SW480 (cell line): ENCODE measurements at regions not wholly inside any gene's neighbourhood (a gene's known extent, or its start where the extent isn't known, plus 50 kb on each side); places are given as distances from the start of the nearest gene placed in this dataset.
A peak's percentile ranks its signal among the peaks of the same experiment; 100 is the strongest.
"Not testable (repeated sequence)": the region's sequence is repeated elsewhere in the genome, so short reads cannot be mapped to it uniquely, and the experiment has no call there.

ENCODE experiments used
- DNase-seq: peaks from one replicate; pipeline ENCODE4 v3.0.0-alpha.2; 2016; ENCODE audit warnings: low spot score

DNA sequence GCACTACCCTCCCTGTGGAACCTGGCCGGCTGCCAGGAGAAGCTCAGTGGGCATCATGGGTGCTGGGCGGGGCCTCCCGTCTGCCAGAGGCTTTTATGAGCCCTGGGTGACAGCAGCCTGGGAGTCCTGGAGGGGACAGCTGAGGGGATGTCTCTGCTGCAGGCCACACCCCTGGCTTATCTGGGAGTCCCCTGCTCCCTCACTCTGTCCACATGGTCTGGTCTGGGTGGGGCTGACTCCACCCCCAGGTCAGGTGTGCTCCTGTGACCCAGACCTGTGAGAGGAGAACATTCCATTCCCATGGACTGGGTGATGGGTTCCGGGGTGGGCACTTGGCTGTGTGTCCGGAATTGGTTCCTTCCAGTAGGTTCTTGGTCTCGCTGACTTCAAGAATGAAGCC is 369.3 kb upstream of the SFSWAP start:
- DNase-seq = not testable (repeated sequence)

GRCh38 chr12:131343436-131343835 is 367.5 kb upstream of the SFSWAP start:
- DNase-seq = not testable (repeated sequence)

DNA sequence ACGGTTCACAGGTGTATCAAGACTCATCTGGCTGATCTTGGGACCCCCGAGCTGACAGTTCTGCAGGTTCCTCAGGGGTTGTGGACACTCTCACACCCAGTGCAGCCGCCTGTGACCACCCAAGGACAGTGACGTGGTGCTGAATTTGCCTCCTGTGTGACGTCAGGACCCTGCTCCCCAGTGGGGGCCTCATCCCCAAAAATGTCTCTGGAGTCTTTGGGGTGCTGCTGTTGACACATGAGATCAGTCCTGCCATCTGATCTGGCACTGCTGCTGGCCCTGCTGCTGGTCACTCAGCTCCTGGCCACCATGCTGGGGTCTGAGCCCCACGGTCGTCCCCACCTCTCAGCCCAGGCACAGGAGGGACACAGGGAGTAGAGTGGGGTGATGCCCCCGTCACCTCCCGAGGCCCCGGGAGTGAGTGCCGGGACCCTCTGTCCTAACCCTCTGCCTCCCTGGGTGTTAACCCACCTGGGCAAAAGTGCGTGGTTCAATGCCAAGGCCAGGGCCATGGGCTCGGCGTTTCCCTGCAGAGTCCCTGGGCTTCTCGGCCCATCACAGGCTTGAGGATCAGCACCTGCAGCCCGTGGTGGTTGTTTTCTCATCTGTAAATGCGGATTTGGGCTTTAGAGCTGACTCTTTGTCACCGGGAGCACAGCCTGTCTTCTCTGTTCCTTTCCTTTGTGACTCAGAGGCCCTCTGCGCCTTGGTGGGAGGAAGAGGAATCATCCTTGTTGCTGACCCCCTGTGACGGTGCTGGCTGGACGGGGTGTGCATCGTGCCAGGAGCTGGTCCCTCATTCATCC is 366.0 kb upstream of the SFSWAP start:
- not testable (repeated sequence) for DNase-seq

GRCh38 chr12:131345521-131346436 is 365.1 kb upstream of the SFSWAP start:
- no peak for DNase-seq

GRCh38 chr12:131346555-131347344 is 364.1 kb upstream of the SFSWAP start:
- DNase-seq = no peak

DNA sequence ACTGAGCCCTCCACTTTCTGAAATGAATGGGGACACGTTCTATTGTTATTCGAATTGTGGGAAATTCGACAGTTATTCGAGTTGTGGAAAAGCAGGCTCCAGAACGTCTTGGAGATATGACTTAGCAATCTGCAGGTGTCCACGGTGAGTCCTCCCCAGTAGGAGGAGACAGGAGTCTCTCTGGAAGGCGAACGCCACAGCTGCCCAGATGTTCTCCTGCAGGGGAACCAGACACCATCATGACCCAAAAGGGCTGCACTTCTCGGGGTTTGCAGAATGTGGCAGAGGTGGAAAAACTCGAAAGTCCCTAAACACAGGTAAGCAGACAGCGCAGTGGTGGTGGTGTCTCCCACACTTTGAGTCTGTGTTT is 363.6 kb upstream of the SFSWAP start:
- no peak for DNase-seq

- no peak for DNase-seq
These were observed 363.2 kb upstream of the SFSWAP start for GRCh38 chr12:131347732-131348131.

DNA sequence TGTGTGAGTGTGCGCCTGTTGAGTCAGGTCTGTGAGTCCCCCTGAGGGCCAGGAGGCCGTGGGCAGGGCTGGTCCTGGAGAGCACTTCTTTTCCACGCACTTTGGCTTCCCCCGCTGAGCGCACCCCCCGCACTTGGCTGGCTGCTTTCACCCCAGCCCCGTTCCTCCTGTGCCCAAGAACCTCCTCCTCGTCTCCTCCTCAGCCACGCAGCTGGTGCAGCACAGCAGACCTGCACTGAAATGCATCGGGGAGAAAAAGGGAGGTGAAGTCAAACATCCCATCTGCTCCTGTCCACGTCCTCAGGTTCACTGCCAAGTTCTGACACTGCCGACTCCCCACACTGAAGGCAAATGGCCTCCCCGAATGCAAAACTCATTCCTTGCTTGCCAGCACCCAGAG is 362.7 kb upstream of the SFSWAP start:
- no peak for DNase-seq

GRCh38 chr12:131348646-131349045 is 362.2 kb upstream of the SFSWAP start:
- no peak for DNase-seq

GRCh38 chr12:131349397-131350127 is 361.3 kb upstream of the SFSWAP start:
- DNase-seq = no peak

GRCh38 chr12:131350943-131351318 is 360.0 kb upstream of the SFSWAP start:
- DNase-seq = no peak

DNA sequence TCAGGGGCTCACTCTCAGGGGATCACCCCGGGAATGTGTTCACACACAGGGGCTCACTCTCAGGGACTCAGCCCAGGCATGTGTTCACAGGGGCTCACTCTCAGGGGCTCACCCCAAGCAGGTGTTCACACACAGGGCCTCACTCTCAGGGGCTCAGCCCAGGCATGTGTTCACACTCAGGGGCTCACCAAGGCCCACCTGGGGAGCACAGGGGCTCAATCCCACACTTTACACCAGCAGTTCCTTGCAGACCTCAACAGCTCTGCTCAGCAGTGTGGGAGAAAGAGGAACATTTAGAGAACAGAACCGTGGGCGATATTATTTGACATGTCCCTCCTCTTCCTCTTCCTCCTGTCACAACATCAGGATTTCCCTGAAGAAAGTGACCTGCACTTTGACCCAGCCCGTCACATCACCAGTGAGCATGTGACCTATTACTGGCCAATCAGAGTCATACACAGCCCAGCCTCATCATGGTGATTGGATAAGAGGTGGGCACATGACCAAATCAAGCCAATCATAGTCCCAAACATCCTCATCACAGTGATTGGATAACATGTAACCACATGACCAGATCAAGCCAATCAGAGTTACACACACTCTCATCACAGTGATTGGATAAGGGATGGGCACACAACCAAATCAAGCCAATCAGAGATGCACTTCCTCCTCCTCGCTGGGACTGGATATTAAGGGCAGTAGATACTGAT is 359.4 kb upstream of the SFSWAP start:
- DNase-seq = peak; percentile 50

GRCh38 chr12:131352296-131352900 is 358.5 kb upstream of the SFSWAP start:
- DNase-seq = no peak

- DNase-seq = no peak
These were observed 357.5 kb upstream of the SFSWAP start for GRCh38 chr12:131353376-131353775.

DNA sequence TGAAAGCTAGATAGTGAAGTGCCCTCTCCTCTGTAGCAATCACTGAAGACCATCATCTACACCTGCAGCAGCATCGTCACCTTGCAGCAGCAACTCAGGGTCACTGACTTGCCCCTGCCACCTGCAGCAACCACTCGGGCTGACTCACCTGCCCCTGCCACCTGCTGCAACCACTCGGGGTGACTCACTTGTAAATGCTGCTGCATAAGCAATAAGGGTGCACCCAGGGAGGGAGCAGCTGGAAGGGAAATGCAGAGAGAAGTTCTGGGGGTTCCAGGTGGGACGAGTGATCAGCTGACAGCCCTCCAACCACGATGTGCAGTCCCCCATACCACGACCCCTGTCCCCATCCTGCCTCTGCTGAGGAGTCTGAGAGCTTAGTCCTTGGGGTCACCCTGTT is 357.1 kb upstream of the SFSWAP start:
- DNase-seq = peak; percentile 46

DNA sequence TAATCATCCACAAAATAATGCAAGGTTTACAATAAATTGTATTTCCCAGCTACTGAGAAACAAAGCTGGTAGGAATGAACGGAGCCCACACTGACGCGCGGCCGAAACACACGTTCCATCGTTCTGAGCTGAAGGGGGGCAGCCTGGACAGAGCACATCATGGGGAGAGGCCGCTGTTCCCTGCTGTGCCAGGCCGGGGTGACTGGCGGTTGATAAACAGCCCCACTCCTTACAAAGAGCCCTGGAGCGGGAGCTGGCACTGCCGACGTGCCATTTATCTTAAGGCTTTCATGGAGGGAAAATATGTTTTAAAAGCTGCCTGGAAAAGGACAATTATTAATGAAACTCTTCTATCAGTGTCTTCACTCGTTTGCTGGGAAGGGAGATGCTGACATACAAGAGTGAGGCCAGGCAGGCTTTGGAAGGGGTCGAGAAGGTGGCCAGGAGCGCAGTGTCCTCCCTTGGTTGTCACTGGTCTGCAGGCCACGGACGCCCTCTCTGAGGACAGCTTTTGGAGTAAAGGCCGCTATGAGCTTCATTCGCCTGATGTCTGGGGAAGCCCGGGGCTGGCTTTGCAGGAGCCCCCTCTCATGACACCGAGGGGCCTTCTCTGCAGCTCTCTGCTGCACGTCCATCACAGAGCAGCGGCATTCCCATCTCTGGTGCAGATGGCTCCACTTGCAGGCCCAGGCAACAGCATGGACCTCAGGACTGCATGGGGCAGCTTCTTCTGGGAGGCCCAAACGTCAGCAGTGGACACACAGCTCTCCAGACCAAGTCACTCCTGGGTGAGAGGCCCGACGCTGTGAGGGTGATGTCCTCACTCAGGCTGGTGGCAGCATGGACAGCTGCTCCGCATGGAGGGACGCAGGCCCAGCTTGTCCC is 355.3 kb upstream of the SFSWAP start:
- DNase-seq = no peak

DNA sequence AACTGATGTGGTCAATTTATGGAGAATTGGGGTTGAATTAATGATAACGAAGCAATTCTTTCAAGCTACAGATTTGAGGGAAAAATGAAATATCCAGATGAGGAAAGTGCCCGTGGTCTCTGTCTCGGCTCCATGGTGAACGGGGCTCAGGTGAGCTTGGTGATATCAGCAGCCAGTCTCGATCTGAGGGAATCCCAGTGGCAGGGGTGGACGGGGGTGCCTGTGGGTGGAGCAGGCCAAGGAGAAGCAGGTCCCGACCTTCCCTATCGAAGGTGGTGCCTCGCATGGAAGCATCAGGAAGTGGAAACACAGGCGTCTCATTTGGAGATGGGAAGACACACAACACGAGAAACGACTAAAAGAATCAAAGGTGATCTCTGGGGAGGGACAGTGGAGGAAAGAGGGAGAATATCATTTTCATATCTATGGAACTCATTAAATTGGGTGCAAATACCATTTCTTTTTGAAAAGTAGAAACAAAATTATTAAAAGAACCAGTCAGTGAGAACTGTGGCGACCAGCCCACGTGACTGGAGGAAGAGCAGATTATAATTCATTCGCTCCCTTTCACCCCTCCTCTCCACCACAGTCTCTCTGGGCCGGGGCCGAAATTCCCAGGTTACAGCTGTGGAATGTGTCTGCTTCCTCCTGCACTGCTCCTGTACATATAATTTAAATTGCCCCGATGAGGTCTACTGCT is 354.3 kb upstream of the SFSWAP start:
- no peak for DNase-seq

GRCh38 chr12:131357185-131357747 is 353.6 kb upstream of the SFSWAP start:
- no peak for DNase-seq

DNA sequence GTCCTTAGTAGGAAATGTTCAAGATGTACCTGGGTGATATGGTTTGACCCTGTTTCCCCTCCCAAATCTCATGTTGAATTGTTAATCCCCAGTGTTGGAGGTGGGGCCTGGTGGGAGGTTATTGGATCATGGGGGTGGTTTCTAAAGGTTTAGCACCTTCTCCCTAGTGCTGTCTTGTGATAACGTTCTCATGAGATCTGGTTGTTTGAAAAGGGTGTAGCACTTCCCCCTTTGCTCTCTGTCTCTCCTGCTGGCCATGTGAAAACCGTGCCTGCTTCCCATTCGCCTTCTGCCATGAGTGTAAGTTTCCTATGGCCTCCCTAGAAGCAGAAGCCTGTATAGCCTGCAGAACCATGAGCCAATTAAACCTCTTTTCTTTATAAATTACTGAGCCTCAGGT is 353.0 kb upstream of the SFSWAP start:
- no peak for DNase-seq
